GM19438 (cell line): ENCODE measurements at regions not wholly inside any gene's neighbourhood (a gene's known extent, or its start where the extent isn't known, plus 50 kb on each side); places are given as distances from the start of the nearest gene placed in this dataset.

ENCODE experiments used
- ATAC-seq: cut with Tn5 transposase; IDR thresholded peaks from one replicate; pipeline ENCODE4 v1.9.1; 2021; ENCODE audit warnings: low read depth; ENCODE audit not compliant: unreplicated experiment

- ATAC-seq: no peak
Measured at GRCh38 chr2:142189501-142189900, 58.7 kb upstream of the LRP1B start.

DNA sequence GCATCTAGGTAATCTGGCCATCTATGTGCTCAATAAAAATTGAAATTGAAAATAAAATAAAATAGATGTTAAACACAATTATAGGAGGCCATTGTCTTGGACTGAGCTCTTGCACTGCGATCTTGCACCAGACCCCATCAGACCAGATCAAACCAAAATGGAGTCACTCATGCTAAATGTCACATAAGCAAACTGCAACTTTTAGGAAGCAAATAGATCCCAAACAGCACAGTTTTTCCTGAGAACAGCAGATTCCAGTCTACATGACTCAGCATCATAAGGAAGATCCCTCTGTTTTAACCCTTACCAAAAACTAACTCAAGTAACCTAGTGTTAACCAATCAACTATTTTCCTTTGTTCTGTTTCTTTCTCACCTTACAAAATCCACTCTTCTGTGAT lies 57.7 kb upstream of the LRP1B start:
- no peak for ATAC-seq

- no peak for ATAC-seq
Measured at GRCh38 chr2:142180820-142181533, 50.2 kb upstream of the LRP1B start.
